ELR (cell line): ENCODE measurements at regions not wholly inside any gene's neighbourhood (a gene's known extent, or its start where the extent isn't known, plus 50 kb on each side); places are given as distances from the start of the nearest gene placed in this dataset.
"Not testable (repeated sequence)": the region's sequence is repeated elsewhere in the genome, so short reads cannot be mapped to it uniquely, and the experiment has no call there.

Source experiments
- DNase-seq: peaks from one replicate; pipeline ENCODE4 v3.0.0-alpha.2; 2015; ENCODE audit warnings: low read depth

DNA sequence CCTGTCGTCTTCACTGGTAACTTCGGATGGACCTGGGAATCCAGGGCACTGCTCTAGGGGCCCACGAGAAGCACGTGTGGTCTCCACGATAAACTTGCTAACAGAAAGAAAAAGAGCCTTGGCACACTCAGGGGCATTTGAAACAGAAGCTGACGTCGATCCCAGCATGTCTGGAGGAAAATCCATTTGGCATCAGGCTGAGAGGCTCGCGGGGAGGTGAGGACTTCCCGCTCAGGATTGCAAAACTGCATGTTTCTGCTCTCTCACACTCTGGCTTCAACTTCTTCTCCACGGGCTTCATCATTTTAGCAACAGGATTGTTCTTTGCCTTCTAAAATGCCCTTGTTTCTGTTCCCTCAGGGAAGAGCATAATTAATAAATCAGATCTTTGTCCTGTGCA, 181.7 kb upstream of the COPS8 start:
- no peak for DNase-seq

GRCh38 chr2:236904389-236905263, 181.1 kb upstream of the COPS8 start:
- DNase-seq: no peak

DNA sequence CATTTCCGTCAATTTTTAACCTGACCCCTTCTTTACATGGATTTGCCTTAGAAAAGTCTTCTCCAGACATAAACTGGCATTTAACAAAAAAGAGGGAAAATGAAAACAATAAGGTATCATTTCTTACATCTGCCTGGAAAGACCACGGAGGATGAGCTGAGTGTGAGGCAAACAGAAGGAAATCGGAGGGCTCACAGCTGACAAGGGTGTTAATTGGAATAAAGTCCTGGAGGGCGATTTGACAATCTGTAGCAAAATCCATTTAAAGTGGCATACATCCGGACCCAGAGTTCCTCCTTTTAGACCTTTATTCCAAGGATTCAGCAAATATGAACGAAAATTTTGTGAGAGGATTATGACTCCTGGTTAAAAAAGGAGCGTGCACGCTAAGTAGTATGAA, 179.7 kb upstream of the COPS8 start:
- no peak for DNase-seq

DNA sequence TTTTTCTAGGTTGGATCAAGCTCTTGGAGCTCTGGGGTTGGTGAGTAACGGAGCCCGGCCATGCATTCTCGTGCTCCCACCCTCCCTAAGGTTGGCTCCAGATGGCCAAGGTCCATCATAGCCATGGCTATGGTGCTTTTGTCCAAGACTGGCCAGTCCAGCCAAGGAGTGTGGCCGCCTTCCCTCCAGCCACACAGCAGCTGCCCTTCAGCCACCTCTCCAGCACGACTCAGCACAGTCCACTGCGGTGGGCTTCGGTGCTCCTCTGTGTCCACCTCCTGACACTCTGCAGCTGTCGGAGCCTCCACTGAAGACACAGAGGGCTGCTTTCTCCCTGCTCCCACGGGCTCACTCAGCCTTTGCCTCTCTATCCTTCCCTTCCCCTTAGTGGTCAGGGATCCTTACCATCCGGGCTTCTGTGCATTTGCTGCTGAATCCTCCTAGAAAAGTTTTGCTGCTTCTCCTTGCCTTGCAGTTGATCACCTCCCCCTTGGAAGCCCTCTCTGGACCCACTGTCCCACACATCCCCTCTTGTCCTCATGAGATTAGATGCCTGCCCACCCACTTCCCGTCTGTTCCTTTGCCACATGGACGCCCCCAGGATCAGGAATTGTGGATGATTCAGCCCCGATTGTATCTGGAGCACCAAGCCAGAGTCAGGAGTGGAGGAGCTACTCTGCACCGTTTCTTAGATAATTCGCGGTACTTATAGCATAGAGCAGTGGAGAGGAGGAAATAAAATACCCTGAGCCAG, 177.1 kb upstream of the COPS8 start:
- no peak for DNase-seq

- no peak for DNase-seq
Observed at GRCh38 chr2:236909193-236909504, 176.5 kb upstream of the COPS8 start.

DNA sequence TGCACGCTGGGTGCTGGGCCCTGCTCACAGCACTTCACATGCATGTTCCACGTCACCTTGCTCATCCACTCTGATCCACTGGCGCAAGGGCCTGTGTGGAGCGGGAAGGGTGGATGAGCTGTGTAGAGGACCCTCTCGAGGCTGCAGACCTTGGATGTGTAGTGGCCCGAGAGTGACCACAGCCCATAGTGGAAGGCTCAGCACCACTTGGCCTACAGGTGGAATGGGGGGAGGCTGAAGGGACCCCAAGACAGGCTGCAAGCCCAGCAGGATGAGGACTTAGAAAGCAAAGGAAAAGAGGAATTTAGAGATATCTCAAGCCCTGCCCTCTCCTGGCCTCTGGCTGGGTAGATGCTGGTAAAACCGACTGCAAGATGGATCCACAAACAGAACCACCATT, 175.9 kb upstream of the COPS8 start:
- no peak for DNase-seq

DNA sequence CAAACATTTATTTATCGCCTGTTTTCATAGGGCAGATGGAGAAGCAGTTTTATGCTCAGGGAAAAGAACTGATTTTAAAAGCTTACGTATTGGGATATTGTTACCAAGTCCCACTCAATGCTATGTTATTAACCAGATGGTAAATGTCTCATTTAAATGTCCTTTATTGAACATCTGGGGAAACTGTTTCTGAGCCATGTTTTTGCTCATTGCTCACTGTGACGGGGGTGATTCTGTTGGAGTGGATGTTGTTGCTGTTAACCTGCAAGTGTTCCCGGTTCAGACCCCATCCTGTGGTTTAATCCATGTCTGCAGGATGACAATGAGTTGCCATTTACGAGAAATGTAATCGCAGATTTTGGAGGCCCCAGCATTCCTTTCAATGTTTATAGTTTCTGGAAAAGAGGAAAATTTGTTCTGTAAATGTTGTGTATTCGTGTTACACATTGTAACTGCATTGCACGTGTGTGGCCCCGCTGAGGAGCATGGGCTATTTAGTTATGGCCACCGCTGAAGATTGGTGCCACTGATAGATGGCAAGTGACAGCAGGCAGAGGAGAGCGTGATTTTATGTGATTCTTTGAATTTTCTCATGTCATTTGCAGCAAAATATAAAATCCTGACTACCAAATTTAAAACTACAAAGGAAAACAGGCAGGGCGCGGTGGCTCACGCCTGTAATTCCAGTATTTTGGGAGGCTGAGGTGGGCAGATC, 174.8 kb upstream of the COPS8 start:
- no peak for DNase-seq

DNA sequence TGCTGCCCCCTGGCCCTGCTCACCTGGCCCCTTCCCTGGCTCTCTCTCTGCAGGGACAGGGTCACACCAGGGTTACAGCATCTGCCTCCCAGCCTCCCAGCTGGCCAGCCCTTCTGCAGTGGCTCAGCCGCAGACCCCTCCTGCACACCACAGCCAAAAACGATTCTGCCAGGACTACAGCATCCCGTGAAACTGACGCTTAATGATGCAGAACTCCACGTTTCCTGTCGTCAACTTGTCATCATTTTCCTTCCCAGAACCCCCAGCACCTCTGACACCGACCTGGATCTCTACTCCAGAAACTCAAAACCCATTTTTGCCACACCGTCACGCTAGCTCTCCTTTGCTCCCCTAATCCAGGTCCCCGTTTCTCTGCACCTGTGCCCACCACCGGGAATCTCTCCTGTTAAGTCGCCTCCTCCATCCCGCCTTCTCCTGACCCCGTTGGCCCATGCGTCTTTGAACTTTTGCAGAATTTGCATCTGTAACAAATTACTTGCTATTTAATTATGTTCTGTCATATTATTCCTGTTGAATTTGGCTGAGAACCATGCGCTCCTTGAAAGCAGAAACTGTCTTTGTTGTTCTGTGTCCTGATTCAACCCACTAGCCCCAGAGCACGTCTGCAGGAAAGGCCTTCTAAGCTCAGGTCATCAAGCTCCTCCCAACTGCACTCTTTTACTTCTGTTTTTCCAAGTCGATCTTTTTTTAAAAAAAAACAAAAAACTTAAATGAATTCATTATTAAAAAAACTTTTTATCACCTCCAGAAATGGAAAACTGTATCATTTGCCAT, 173.2 kb upstream of the COPS8 start:
- DNase-seq: no peak

DNA sequence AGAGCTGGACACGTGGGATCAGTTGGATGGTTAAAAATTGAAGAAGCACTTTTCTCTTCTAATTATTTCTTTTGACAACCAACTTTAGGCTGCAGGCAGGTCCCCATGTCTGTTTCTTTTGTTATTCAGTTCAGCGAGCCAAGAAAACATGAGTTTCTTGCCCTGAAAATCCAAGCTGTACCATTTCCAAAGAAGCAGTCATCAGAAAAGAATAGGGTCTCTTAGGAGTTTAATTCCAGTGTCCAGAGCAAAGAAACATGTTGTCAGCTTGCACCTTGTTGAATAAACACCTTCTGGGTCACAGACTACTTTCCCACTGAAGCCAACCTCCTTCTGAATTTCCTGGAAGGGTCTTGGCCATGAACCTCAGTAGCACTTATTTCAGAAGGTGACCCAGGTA, 170.5 kb upstream of the COPS8 start:
- DNase-seq: no peak

DNA sequence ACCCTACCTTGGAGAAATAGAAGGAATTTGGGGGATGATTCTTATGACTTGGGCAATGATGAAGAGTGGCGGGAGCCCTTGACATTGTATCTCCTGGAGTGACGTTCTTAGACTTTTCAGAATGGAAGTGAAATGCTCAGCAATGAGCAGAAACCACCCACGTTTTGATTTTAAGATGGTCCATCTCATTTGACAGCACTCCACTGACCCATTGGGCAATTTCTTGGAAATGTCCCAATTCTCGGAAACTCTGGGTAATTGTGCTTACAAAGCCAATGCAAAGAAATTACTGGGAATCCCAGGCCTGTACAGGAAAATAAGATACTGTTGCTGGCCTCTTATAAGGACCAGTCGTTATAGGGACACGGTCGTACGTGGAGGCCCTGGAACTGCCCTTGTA, 170.0 kb upstream of the COPS8 start:
- DNase-seq: no peak

GRCh38 chr2:236916181-236916580, 169.5 kb upstream of the COPS8 start:
- DNase-seq: no peak

DNA sequence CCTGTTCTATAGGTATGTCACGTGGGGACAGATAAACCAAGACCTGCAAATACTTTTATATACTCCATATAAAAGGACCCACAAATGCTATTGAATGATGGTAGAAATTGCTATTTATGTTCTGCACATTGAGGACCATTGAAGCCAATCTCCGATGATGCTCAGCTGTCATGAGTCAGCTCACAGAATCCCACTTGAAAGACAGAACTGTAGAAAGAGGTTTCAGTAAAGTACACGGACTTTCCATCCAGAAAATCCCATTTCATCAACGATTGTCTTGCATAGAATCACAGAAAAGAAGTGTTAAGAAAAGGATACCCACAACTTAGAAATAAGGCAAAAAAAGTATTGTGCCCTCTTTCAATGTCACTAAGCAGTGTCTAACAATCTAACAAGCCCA, 169.0 kb upstream of the COPS8 start:
- DNase-seq: no peak

DNA sequence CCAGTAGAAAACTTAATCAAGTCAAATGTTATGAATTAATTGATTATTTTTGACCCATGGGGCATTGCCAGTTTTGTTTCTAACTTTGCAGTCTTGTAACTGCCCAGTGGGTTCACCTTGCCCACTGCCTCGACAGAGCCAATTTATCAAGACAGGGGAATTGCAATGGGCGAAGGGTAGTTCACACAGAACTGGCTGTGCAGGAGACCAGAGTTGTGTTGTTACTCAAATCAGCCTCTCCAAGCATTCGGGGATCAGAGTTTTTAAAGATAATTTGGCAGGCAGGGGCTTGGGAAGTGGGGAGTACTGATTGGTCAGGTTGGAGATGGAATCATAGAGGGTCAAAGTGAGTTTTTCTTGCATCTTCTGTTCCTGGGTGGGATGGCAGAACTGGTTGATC, 168.5 kb upstream of the COPS8 start:
- no peak for DNase-seq

DNA sequence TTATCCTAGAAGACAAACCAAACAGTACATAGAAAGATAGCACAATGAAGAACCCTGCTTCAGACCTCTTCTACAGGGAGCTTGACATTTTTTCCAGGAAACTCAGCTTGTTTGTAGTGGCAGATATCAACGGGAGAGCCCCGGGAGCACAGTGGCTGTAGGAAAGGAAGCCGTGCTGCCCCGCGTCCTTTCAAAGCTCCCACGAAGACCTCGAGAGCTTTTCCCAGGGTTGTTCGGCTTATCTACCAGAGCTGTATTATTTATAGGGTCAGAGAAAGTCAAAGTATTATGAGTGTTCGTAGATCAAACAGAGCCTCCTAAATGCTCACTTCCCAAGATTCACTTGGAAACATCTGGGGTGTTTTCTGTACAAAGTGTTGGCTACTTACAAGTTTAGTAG, 167.1 kb upstream of the COPS8 start:
- DNase-seq: no peak

DNA sequence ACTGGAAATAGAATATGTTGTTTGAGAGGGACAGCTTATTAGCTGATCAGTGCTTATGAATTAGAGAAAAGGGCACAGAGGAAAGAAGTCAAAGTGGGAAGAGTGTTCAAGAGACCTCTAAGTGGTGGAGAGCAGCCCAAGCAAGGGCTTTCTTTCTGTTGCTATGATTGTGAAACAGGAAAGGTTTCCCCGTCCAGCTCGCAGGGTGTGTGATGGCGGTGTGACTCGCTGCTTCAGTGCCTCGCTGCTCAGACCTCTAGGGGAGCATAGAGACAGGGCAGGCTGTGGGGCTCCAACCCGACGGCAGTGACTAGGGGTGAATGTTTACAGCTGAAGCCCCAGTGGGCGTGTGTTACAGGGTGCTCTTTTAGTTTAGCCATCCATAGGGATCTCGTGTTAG, 166.5 kb upstream of the COPS8 start:
- peak; percentile 60 for DNase-seq

GRCh38 chr2:236919801-236920379, 165.8 kb upstream of the COPS8 start:
- DNase-seq: not testable (repeated sequence)

- DNase-seq: no peak
Observed at GRCh38 chr2:236922061-236922460, 163.6 kb upstream of the COPS8 start.

DNA sequence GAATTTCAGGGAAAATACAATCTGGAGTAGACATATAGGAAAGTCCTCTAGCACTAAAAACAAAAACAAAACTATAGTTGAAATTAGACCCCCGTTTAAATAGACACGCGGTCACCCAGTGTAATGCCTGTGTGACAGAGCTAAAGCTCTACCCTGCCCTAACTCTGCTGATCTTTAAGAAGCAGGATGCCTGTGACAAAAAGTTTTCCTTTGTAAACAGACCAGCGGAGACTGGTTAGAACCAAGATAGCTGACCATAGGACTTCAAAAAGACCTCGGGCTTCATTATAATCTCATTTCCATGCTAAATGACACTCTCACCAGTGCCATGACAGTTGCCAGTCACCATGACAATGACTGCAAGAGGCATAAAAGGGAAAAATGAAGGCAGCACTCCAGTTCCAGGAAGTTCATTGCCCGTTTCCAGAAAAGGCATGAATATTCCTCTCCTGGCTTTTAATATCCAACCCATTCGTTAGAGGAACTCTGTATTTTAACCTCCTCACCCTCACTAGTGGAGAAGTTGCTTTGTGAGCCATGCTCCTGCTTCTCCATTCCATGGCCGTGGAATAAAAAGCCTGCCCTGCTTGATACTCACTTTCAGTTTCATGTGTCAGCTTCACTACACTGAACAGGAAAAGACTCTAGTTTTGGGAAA, 157.2 kb upstream of the COPS8 start:
- no peak for DNase-seq

GRCh38 chr2:236932831-236933361, 152.8 kb upstream of the COPS8 start:
- no peak for DNase-seq

- no peak for DNase-seq
Observed at GRCh38 chr2:236934166-236934565, 151.5 kb upstream of the COPS8 start.

- no peak for DNase-seq
Observed at GRCh38 chr2:236934656-236935055, 151.0 kb upstream of the COPS8 start.
